SK-N-MC (cell line): ENCODE measurements at regions not wholly inside any gene's neighbourhood (a gene's known extent, or its start where the extent isn't known, plus 50 kb on each side); places are given as distances from the start of the nearest gene placed in this dataset.

Experiments
- EZH2 ChIP-seq: fragments of 200-600 bp; sonication (generic); IDR thresholded peaks from one replicate; pipeline ENCODE4 v1.6.1; 2017; ENCODE audit warnings: antibody characterized with exemption
- POLR2AphosphoS5 ChIP-seq: IDR thresholded peaks from 2 replicates; pipeline ENCODE4 v1.6.1; 2012; ENCODE audit warnings: mild to moderate bottlenecking, low read depth, low read length, borderline replicate concordance

DNA sequence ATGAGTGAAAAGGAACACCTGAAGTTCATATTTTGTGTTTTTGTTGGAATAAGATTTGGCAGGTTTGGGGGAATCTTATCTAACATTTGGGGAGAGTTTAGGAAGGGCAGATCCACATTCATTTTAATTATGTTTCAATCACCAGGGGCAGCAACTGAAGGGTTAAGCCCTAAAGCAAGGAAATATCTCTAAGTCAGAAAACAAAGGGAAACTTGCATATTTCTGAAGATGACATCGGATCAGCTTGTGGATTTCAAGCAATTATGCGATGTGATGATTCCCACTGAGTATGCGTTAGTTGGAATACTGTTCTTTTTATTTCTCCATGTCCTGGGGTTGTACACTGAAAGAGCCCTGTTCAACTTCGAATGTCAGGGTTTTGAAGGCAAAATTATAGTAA lies 59.8 kb upstream of the NFIB start:
- TF ChIP-seq EZH2 (no peak), POLR2AphosphoS5 (no peak)
